A673 (cell line): ENCODE measurements at regions not wholly inside any gene's neighbourhood (a gene's known extent, or its start where the extent isn't known, plus 50 kb on each side); places are given as distances from the start of the nearest gene placed in this dataset.
"Not testable (repeated sequence)": the region's sequence is repeated elsewhere in the genome, so short reads cannot be mapped to it uniquely, and the experiment has no call there.

Source experiments
- BruUV-seq: library from RNA; stranded (reverse); fragments of 400-500 nt; replicated peaks from 2 replicates; lab custom pipeline; 2021; lab: Mats Ljungman, UMichigan
- CTCF ChIA-PET: fragments of 300-600 bp; sonication (Branson Sonifier 250); formaldehyde crosslinking; loops from one replicate; lab custom pipeline; 2022; ENCODE audit warnings: antibody characterized with exemption; lab: Charles Lee
- POLR2A ChIA-PET: fragments of 300-600 bp; sonication (Branson Sonifier 250); formaldehyde crosslinking; loops from one replicate; lab custom pipeline; 2022; ENCODE audit warnings: antibody characterized with exemption; ENCODE audit not compliant: low non-redundant PET; lab: Charles Lee
- DNase-seq: peaks from one replicate; pipeline ENCODE4 v3.0.0-alpha.2; 2015; ENCODE audit warnings: low spot score
- H3K27ac ChIP-seq: fragments of 200-600 bp; sonication (generic); 2 replicates; pipeline ENCODE4 v1.5.1; 2016; ENCODE audit warnings: mixed run types, low read depth, mild to moderate bottlenecking, mixed read lengths, antibody characterized with exemption, low read length; ENCODE audit not compliant: poor library complexity, severe bottlenecking
- H3K27me3 ChIP-seq: fragments of 200-600 bp; sonication (generic); replicated peaks from 2 replicates; pipeline ENCODE4 v1.6.1; 2017; ENCODE audit warnings: mixed run types, low read depth, mild to moderate bottlenecking, mixed read lengths, antibody characterized with exemption, low read length; ENCODE audit not compliant: insufficient read depth, poor library complexity
- H3K36me3 ChIP-seq: fragments of 200-600 bp; sonication (generic); 2 replicates; pipeline ENCODE4 v1.6.1; 2016; ENCODE audit warnings: mixed run types, mild to moderate bottlenecking, mixed read lengths, antibody characterized with exemption, low read length; ENCODE audit not compliant: insufficient read depth, poor library complexity, severe bottlenecking
- H3K4me1 ChIP-seq: fragments of 200-600 bp; sonication (generic); 2 replicates; pipeline ENCODE4 v1.6.1; 2017; ENCODE audit warnings: mixed run types, mild to moderate bottlenecking, mixed read lengths, antibody characterized with exemption, low read length; ENCODE audit not compliant: insufficient read depth, poor library complexity, severe bottlenecking
- H3K4me3 ChIP-seq: fragments of 200-600 bp; sonication (generic); 2 replicates; pipeline ENCODE4 v1.5.1; 2016; ENCODE audit warnings: low read depth, mixed run types, mild to moderate bottlenecking, mixed read lengths, low read length; ENCODE audit not compliant: poor library complexity, severe bottlenecking
- H3K9me3 ChIP-seq: fragments of 200-600 bp; sonication (generic); 2 replicates; pipeline ENCODE4 v1.6.1; 2016; ENCODE audit warnings: mixed run types, low read depth, mild to moderate bottlenecking, mixed read lengths, antibody characterized with exemption, low read length; ENCODE audit not compliant: poor library complexity, severe bottlenecking
- CTCF ChIP-seq: fragments of 300-800, 200-600 bp; sonication (generic); conservative IDR thresholded peaks from 2 replicates; pipeline ENCODE4 v1.5.1; 2017; ENCODE audit warnings: low read depth, mild to moderate bottlenecking, antibody characterized with exemption, low read length, moderate library complexity, mixed read lengths
- EZH2 ChIP-seq: fragments of 200-600 bp; sonication (generic); IDR thresholded peaks from 2 replicates; pipeline ENCODE4 v1.6.1; 2017; ENCODE audit warnings: borderline replicate concordance, low read depth, mild to moderate bottlenecking, mixed read lengths, antibody characterized with exemption, low read length; ENCODE audit not compliant: poor library complexity, severe bottlenecking
- intact Hi-C: fragments of 100-400 bp; cut with micrococcal nuclease; formaldehyde crosslinking; loops from one replicate; pipeline ENCODE4 v1.10.0; 2022; ENCODE audit not compliant: unreplicated experiment

- BruUV-seq: no TSS peak
- Histone ChIP-seq H3K4me3 (no peak overlapping the region), H3K27me3 (no peaks in the 10 kb centered on the region), H3K9me3 (peaks cover 18% of the 10 kb centered on the region), H3K36me3 (no peaks in the 10 kb centered on the region), H3K4me1 (no peaks in the 10 kb centered on the region), H3K27ac (no peak overlapping the region)
- no peak for DNase-seq
- ChIA-PET CTCF (no interaction called here), POLR2A (no interaction called here)
- TF ChIP-seq EZH2 (no peak), CTCF (no peak)
- intact Hi-C loops: no loop called here
These were observed 436.8 kb upstream of the ERCC4 start for GRCh38 chr16:13483121-13483520.

GRCh38 chr16:13489416-13489815 lies 430.5 kb upstream of the ERCC4 start:
- DNase-seq, H3K27ac ChIP-seq, H3K36me3 ChIP-seq, H3K27me3 ChIP-seq, H3K4me1 ChIP-seq, intact Hi-C loops, POLR2A ChIA-PET, H3K4me3 ChIP-seq, CTCF ChIA-PET, BruUV-seq: not testable (repeated sequence)
- H3K9me3 ChIP-seq: peaks cover 12% of the 10 kb centered on the region

DNA sequence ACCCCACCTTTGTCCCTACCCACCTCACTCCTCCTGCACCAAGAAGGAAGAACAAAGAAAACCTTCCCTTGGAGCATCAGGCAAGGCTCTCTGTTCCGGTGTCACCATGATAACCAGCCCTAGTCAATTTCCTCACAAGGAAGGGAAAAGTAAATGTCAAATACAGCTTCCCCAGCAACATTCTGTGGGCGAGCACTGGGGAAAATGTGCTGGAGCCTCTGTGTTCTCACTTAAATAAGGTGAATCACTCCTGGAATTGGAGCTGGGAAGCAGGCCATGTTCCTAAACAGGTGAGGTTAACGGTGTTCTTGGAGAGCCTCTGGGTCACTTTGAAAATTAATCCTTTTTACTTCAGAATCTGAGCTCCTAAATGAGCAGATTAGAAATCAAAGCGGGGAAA lies 427.9 kb upstream of the ERCC4 start:
- CTCF ChIA-PET: no interaction called here

More for the DNA sequence above, 427.9 kb upstream of the ERCC4 start:
- no peak for TF ChIP-seq CTCF
- TF ChIP-seq EZH2: no peak
- Histone ChIP-seq H3K9me3 (peaks cover 12% of the 10 kb centered on the region), H3K4me1 (no peaks in the 10 kb centered on the region), H3K27me3 (no peaks in the 10 kb centered on the region), H3K36me3 (no peaks in the 10 kb centered on the region), H3K27ac (no peak overlapping the region), H3K4me3 (no peak overlapping the region)
- intact Hi-C loops: no loop called here
- BruUV-seq: no TSS peak
- POLR2A ChIA-PET: no interaction called here
- DNase-seq: no peak
